ENCODE measurements at regions not wholly inside any gene's neighbourhood (a gene's known extent, or its start where the extent isn't known, plus 50 kb on each side); places are given as distances from the start of the nearest gene placed in this dataset.

- TF ChIP-seq CTCF (IDR thresholded peaks at IDR 0.05; ENCODE audit: low read depth, low read length, missing input control), result no peak
- no peak for TF ChIP-seq REST (IDR thresholded peaks at IDR 0.05)
- no peak for TF ChIP-seq HNF4G (IDR thresholded peaks at IDR 0.05)
- no peak for TF ChIP-seq RXRA (IDR thresholded peaks at IDR 0.05)
- no peak for TF ChIP-seq ATF3 (IDR thresholded peaks at IDR 0.05)
- no peak for TF ChIP-seq GABPA (IDR thresholded peaks at IDR 0.05 in 1 of 2, conservative IDR thresholded peaks at IDR 0.05 in 1 of 2)
- TF ChIP-seq TAF1 (conservative IDR thresholded peaks at IDR 0.05), result no peak
- TF ChIP-seq YY1 (IDR thresholded peaks at IDR 0.05), result no peak
These were observed 172.6 kb downstream of the CCT6B start for GRCh38 chr17:34788696-34789095.
